ENCODE measurements at regions not wholly inside any gene's neighbourhood (a gene's known extent, or its start where the extent isn't known, plus 50 kb on each side); places are given as distances from the start of the nearest gene placed in this dataset.

GRCh38 chr7:63113713-63114285 lies 884.9 kb upstream of the ZNF722 start:
- no peak for TF ChIP-seq POLR2AphosphoS5 (IDR thresholded peaks at IDR 0.05)
- TF ChIP-seq CTCF (IDR thresholded peaks at IDR 0.05), result no peak
- no peak for TF ChIP-seq EP300 (IDR thresholded peaks at IDR 0.05; ENCODE audit: low read depth)
- TF ChIP-seq POLR2A (IDR thresholded peaks at IDR 0.05), result no peak
